DMS 273 (cell line): ENCODE measurements at regions not wholly inside any gene's neighbourhood (a gene's known extent, or its start where the extent isn't known, plus 50 kb on each side); places are given as distances from the start of the nearest gene placed in this dataset.
"Not testable (repeated sequence)": the region's sequence is repeated elsewhere in the genome, so short reads cannot be mapped to it uniquely, and the experiment has no call there.

Experiments used
- DNase-seq: peaks from one replicate; lab custom pipeline; 2025; ENCODE audit not compliant: unreplicated experiment; lab: John Stamatoyannopoulos, UW

GRCh38 chr13:90652036-90652435, 695.5 kb upstream of the MIR17HG start:
- DNase-seq, result no peak

- DNase-seq, result no peak
These were observed 692.5 kb upstream of the MIR17HG start for GRCh38 chr13:90654970-90655369.

GRCh38 chr13:90664200-90664599, 683.3 kb upstream of the MIR17HG start:
- DNase-seq, result not testable (repeated sequence)

- DNase-seq, result no peak
These were observed 673.7 kb upstream of the MIR17HG start for GRCh38 chr13:90673746-90674145.

GRCh38 chr13:90675129-90675528, 672.4 kb upstream of the MIR17HG start:
- no peak for DNase-seq

- no peak for DNase-seq
These were observed 666.7 kb upstream of the MIR17HG start for GRCh38 chr13:90680826-90681225.

- DNase-seq, result no peak
These were observed 663.8 kb upstream of the MIR17HG start for GRCh38 chr13:90683711-90684131.

- no peak for DNase-seq
These were observed 661.0 kb upstream of the MIR17HG start for GRCh38 chr13:90686442-90686841.

GRCh38 chr13:90689111-90689510, 658.4 kb upstream of the MIR17HG start:
- DNase-seq, result no peak

GRCh38 chr13:90690458-90691080, 656.9 kb upstream of the MIR17HG start:
- DNase-seq, result no peak

GRCh38 chr13:90696254-90696653, 651.2 kb upstream of the MIR17HG start:
- DNase-seq, result no peak

GRCh38 chr13:90696656-90697055, 650.8 kb upstream of the MIR17HG start:
- no peak for DNase-seq

GRCh38 chr13:90700340-90700739, 647.1 kb upstream of the MIR17HG start:
- DNase-seq, result no peak

GRCh38 chr13:90701264-90701663, 646.2 kb upstream of the MIR17HG start:
- no peak for DNase-seq

GRCh38 chr13:90702050-90702449, 645.4 kb upstream of the MIR17HG start:
- no peak for DNase-seq

- no peak for DNase-seq
These were observed 640.9 kb upstream of the MIR17HG start for GRCh38 chr13:90706631-90707030.

- no peak for DNase-seq
These were observed 639.4 kb upstream of the MIR17HG start for GRCh38 chr13:90708128-90708527.

GRCh38 chr13:90709319-90709718, 638.2 kb upstream of the MIR17HG start:
- DNase-seq, result no peak

- no peak for DNase-seq
These were observed 637.2 kb upstream of the MIR17HG start for GRCh38 chr13:90710164-90710759.

GRCh38 chr13:90713441-90714133, 633.9 kb upstream of the MIR17HG start:
- DNase-seq, result no peak

- DNase-seq, result no peak
These were observed 632.0 kb upstream of the MIR17HG start for GRCh38 chr13:90715485-90715884.

GRCh38 chr13:90717451-90717936, 630.0 kb upstream of the MIR17HG start:
- DNase-seq, result no peak
